GM19397 (cell line): ENCODE measurements at regions not wholly inside any gene's neighbourhood (a gene's known extent, or its start where the extent isn't known, plus 50 kb on each side); places are given as distances from the start of the nearest gene placed in this dataset.

Experiments
- ATAC-seq: cut with Tn5 transposase; IDR thresholded peaks from one replicate; pipeline ENCODE4 v1.9.1; 2021; ENCODE audit warnings: mild to moderate bottlenecking, moderate library complexity; ENCODE audit not compliant: unreplicated experiment

GRCh38 chr17:77480509-77481215, 339.9 kb downstream of the SEC14L1 start:
- no peak for ATAC-seq

- ATAC-seq: no peak
These were observed 341.0 kb downstream of the SEC14L1 start for GRCh38 chr17:77481476-77482374.

- no peak for ATAC-seq
These were observed 341.8 kb downstream of the SEC14L1 start for GRCh38 chr17:77482375-77483127.

- ATAC-seq: no peak
These were observed 342.4 kb downstream of the SEC14L1 start for GRCh38 chr17:77483128-77483598.

- ATAC-seq: no peak
These were observed 343.3 kb downstream of the SEC14L1 start for GRCh38 chr17:77484111-77484510.

GRCh38 chr17:77485089-77485833, 344.5 kb downstream of the SEC14L1 start:
- ATAC-seq: no peak

GRCh38 chr17:77487211-77487629, 346.5 kb downstream of the SEC14L1 start:
- ATAC-seq: no peak

- no peak for ATAC-seq
These were observed 347.1 kb downstream of the SEC14L1 start for GRCh38 chr17:77487677-77488530.

GRCh38 chr17:77488531-77489238, 347.9 kb downstream of the SEC14L1 start:
- no peak for ATAC-seq

- no peak for ATAC-seq
These were observed 348.6 kb downstream of the SEC14L1 start for GRCh38 chr17:77489239-77489892.

- no peak for ATAC-seq
These were observed 349.1 kb downstream of the SEC14L1 start for GRCh38 chr17:77489893-77490255.

- no peak for ATAC-seq
These were observed 349.8 kb downstream of the SEC14L1 start for GRCh38 chr17:77490361-77491183.

GRCh38 chr17:77491921-77492445, 351.2 kb downstream of the SEC14L1 start:
- ATAC-seq: no peak

GRCh38 chr17:77492446-77493237, 351.9 kb downstream of the SEC14L1 start:
- no peak for ATAC-seq

GRCh38 chr17:77493238-77493820, 352.6 kb downstream of the SEC14L1 start:
- no peak for ATAC-seq
